HS-5 (cell line): ENCODE measurements at regions not wholly inside any gene's neighbourhood (a gene's known extent, or its start where the extent isn't known, plus 50 kb on each side); places are given as distances from the start of the nearest gene placed in this dataset.

ENCODE experiments used
- DNase-seq: peaks from one replicate; pipeline ENCODE4 v3.0.0-alpha.2; 2012; ENCODE audit warnings: low read depth

DNA sequence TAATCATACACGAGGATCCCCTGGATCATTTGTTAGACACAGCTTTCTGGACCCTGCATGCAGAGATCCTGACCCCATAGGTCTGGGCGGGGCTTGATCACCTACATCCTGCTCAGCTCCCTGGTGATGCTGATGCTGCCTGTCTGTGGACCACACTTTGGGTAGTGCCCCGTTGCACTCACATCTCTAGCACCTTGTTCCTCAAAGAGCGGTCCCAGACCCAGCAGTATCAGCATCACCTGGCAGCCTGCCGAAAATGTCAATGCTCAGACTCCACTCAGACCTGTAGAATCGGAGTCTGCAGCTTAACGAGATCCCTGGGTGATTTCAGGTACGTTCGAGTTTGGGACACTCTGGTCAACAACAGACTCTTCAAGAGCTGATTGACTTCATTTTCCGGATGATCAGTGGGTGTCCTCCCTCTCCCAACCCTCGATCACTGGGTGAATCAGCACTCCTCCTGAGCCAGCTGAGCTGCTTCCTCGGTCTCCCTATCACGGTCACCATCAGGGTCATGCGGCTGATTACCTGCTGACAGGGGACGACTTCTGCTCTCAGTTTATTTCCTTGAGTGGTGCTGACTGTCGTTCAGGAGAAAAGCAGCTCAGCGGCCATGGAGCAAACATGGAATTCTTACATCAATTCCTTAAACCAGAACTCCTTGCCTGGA, 150.6 kb upstream of the RAB12 start:
- DNase-seq, result no peak

DNA sequence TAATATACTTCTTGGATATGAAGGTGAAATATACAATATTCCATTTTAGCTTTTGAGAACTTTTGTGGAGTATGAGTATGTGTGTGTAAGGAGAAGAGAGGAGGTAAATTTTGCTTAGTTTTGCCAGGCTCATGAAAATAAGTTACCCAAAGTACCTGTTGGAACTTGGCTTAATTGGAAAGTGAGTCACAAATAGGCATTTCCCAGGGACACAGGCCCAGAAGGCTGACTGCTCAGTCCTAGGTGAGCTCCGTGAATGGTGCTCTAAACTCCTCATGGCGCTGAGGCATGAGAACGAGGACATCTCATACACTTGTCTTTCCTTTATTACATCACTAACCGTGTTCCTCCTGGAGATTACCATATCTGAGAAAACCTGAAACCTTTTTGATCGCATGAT, 148.5 kb upstream of the RAB12 start:
- no peak for DNase-seq

DNA sequence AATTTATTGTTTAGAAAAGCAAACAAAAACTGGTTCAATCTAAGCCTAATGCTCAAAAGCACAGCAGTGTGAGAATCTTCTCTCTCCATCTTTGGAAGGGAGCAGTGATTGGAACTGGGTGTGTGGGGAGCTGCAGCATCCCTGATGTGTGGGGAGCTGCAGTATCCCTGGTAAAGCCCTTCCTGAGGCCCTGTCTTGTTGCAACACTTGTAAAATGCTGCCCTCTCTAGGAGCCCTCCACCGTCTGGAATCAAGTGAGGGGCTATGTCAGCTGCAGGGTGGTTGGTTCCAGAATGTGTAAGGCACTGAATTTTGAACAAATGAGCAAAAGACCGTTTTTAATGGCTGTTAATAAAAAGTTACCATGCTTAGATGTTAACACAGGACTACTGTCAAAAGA, 147.7 kb upstream of the RAB12 start:
- DNase-seq, result no peak

DNA sequence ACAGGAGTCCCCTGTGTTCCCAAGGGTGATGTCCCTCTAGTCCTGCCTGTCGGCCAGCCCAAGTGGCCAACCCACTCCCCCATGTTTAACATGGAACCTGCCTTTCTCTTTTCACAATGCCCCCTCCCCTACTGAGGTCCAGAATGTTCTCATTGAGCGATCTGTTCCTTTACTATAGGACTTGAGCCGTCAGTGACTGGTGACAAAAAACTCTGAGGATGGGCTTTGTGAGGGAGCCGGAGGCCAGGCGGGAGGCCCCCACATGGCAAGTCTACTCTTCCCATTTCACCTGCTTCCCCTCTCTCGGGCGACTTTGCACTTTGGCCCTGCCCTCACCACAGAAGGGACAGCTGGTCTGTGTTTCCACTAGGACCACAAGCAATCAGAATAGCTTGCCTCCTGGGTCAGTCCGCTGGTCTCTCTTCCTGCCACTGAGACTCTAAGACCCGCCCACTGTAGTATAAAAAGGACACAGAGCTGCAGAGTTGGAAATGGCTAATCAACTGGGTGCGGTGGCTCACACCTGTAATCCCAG, 146.5 kb upstream of the RAB12 start:
- no peak for DNase-seq

DNA sequence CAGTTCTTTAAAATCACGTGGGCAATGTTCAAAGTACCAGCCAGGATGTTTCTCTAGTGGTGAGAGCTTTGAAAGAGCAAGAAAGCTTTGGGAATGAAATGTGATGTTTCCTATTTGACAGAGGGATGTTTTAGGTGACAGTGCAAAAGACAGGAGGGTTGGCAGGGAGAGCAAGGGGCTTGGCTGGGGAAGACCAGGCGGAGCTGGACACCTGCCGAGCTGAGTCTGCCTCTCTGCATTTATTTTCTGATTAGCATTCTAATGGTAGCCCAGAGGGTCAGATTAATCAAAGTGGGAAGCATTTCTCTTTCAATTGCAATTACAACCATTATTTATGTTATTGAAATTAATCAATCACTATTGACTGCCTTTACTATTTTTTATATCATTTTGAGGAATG, 145.4 kb upstream of the RAB12 start:
- no peak for DNase-seq

DNA sequence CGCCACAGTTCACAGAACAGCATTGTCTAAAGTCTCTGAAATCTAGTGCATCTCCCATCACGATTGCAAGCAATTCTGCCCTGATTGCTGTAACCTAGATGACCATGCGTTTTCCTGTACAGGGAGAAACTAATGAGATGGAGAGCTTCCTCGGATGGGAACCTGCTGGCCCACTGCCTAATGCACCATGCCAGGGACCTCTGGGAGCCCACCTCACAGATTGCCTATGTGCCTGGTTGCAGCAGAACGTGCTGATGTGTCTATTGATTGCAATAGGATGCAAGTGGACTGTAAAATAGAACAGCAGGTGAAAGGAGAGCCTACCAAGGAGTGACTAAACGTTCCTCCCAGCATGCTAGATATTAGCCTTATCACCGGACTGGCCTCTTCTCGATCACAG, 141.0 kb upstream of the RAB12 start:
- no peak for DNase-seq

DNA sequence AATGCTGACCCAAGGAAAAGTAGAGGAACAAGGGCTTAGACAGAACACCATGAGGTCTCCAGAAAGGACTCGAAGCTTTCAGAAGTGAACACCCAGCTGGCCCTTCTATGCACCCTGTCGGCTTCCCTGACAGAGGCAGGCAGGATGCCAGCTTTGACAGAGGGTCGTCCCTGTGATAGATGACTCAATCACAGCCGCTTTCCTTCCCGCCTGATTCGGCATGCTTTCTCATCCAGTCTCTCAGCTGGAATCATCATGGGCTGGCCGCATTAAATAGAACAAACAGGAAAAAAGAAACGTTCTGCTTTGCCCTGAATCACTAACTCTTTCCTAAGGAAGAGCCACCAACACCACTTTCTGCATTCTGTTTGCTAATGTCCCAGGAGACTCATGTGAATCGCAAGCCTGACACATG, 140.3 kb upstream of the RAB12 start:
- no peak for DNase-seq

DNA sequence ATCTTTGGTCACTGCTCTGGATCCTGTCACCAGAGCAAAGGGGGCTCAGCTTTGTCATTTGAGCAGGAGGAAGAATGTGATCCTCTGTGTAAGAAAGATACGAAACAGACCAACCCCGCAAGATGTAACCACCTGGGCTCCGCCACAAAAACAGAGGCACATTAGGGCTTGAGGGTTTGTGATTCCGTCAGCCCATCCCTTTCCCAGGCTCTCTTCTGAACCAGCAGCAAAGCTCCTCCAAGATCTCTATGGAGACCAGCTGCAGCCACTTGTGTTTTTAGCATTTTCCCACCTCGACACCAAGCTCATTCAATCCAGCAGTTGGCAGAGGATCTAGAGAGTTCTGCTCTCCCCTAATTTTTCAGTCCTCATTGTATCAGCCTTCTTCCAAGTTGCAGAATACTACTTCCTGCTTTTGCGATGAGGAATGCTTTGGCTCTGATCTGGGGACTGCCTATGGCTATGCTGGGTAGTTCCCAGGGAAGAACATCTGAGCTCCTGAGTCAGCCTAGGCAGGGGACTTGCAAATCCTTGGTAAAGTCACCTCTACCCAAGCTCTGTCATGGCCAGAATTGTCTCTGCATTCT, 139.6 kb upstream of the RAB12 start:
- DNase-seq, result no peak

DNA sequence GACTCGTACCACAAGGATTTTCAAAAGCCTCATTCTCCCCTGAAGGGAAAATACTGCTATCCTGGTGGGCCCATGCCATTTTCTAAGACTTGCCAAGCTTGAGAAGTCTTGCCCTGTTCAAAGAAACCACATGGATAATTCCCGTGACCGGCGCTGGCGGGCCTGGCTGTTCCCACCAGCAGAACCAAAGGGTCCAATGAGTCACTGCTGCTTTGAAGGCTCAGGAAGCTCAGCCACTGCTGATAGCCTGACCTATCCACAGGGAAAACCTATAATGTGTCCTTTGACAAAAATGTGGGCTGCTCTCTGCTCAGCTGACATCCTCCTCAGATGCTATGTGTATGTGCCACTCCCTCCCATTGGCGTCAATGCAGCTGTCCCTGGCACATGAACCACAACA, 137.9 kb upstream of the RAB12 start:
- no peak for DNase-seq

DNA sequence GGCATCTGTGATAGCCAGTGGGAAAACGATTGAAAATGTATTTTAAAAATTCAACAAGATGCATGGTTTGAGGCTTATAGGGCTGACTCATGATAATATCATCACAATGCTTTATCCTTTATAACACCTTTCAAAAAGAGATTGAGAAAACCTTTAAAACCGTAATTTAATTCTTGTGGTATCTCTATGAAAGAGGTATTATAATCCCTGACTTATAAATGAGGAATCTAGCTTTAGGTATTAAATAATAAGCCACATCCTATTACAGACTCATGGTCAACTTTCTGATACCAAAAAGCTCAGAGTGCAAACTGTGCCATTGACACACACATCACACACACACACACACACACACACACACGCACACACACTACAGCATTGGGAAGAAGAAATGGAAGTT, 134.6 kb upstream of the RAB12 start:
- DNase-seq, result no peak

DNA sequence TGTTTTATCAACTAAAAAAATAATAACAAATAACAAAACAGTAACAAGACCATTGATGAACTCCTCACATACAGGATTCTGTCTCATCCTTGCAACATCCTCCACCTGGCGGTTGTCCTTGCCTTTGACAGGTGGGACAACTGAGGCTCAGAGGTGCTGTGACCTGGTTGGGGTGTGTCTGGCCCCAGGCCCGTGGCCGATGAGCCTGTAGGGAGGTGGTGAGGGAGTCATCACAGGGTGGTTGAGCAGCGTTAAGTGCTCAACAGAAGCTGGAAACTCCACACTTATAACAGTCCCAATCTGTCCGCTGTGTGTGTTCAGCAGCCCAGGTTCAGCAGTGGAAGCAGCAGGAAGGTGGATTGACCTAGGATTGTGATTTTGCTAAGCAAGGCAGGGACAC, 131.6 kb upstream of the RAB12 start:
- no peak for DNase-seq

DNA sequence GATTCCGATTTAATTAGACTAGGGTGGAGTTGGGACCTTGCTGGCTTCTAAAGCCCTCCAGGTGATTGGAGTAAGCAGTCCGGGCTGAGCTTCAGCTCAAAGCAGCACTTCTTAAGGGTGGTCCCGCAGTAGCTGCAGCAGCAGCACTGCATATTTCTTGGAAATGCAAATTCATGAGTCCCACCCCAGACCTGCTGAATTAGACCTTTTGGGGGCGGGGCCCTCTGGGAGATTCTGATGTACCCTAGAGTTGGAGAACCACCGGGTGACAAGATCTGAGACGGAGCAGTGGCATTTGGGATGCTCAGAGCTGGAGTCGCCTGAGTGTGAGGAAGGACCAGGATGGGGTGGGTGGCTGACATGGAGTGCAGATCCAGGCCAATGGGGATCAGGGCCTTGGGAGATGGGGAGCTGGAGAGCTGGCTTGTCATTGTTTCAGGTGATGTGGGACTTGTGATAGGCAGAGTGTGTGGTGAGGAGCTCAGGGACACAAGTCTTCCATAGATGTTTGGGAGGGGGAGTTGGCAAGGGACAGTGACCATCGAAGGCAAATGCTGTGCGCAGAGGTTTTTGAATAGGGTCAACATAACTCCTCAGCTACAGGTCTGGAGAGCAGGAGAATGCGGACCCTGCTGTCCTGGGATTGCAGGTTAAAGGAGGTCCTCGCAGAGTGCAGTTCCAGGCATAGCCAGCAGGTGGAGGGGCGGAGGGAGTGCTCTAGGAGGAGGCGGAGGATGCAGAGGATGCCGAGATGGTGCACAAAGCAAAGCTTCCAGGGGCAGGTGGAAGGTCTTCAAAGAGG, 130.9 kb upstream of the RAB12 start:
- DNase-seq, result no peak

DNA sequence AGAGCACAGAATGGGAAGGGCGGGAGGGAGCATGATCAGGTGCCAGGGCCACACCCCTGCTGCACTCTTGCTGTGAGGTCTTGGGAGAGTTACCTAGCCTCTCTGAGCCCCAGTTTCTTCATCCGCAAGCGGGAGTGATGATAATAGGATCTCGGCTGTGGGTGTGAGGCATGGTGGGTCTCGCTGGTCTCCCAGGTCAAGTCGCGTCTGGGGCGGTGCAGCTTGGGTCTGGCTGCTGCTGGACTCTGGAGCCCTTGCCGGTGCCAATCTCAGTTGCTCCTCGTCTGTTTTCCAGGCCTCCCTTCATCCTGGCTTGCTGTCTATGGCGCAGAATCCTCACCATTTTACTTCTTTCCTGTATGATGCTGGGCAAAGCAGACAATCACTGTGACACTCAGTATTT, 130.3 kb upstream of the RAB12 start:
- no peak for DNase-seq

DNA sequence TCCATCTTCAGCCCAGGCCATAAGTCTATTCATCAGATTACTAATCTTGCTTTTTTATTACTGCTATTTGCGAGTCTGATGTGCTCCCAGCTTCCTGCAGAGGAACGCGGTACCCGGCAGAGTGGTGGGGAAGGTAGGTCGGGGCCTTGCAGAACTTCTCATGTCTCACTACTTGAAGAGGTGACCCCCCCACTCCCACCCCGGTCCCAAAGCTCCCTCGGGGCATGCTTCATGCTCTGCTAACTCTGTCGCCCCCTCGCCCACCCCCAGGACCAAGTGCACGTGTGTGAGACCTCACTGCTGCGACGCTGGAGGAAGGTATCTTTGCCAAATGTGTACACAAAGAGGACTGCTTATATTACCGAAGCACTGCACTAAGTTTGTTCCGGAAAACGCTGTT, 129.4 kb upstream of the RAB12 start:
- no peak for DNase-seq

DNA sequence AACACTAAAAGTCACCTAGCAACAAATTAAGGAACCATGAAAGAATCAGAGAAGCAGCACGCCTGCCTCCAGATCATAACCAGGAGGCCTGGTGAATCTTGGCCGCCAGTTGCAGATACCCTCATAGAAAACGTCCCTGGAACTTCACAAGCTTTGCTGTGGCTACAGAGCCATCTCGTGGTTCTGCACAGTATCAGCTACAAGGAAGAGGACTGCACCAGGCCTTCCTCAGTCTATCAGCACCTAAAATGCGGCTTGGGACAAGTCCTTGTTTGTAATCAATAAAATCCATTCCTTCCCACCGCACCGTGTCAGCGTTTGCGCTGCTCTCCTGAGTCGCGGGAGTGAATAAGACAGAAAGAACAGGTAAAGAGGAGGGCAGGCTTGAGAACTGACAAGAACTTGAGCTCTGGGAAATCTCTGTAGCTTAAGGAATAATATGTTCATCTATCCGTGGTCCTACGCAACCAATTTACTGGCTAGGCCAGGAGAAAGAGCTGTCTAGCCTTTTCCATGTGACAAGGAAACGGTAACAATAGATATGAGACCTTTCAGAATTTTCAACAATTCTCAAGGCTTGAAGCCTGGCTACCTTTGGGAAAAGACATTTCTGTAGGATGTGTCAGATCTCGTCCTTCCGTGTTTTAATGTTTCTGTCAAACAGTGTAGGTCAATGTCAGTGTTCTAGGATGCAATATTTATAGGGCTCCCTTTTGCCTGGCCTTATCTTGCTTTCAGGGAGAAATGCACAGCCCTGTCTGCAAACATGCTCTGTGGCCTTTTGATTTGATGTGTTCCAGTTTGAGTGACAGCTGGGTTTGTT, 128.5 kb upstream of the RAB12 start:
- DNase-seq, result no peak

DNA sequence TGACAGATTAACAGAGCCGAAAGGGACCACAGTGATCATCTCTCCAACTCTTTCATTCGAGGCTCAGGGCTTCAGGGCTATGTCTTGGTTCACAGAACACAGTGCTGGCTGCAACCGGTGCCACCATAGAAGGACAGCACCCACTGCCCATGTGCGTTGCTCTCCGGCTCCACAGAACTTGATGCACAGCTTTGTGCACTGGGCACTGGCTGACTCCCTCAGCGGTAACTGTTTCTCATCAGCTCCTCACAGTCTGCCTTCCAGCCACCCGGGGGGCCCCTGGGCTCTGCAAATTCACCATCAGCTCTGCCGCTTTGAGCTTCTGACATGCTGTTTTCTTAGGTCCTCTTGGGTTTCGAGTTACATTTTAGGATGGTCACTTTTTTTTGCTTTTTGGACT, 124.3 kb upstream of the RAB12 start:
- no peak for DNase-seq

DNA sequence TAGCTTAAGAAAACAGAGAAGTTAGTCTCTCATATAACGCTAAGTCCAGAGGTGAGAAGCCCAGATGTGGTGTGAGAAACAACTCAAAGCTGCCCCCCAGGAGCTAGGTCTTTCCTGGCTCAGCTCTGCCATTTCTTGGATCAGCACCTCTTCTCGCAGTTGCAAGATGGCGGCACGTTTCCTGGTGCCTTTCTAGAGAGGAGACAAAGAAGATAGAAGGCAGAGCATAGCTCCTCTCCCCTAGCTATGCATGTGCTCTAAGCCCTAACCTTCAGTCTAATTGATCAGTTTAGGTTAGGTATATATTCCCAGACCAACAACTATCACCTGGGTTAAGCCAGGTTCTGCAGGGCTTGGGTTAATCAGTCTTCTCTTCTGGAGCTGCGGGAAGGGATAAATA, 119.5 kb upstream of the RAB12 start:
- DNase-seq, result no peak

DNA sequence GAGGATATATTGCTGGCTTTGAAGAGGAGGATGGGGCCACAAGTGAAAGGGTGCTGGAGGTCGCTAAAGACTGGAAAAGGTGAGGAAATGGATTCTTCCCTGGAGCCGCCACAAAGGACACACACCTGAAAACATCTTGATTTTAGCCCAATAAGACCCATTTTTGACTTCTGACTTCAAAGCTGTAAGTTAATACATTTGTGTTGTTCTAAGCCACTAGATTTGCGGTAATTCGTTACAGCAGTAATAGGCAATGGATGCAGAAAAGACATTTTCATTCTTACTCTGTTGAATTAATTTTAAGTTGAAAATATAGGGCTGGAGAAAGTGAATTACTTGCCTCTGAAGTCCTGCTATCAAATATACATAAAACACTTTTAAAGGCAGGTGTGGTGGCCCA, 117.7 kb upstream of the RAB12 start:
- no peak for DNase-seq

DNA sequence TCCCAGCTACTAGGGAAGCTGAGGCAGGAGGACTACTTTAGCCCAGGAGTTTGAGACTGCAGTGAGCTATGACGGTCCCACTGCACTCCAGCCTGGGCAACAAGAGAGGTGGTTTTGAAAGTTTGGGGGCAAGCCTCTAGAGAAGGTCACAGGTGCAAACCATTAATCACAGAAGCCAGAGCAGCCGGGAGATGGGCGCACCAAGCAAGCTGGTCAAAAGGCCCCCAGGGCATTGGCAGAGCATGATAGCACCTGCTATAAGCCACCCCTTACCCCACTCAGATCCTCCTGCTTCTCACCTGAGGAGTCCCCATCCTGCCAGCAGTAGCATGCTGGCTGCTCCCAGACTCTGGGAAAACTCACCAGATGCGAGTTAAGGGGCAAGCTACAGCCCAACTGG, 116.1 kb upstream of the RAB12 start:
- no peak for DNase-seq

DNA sequence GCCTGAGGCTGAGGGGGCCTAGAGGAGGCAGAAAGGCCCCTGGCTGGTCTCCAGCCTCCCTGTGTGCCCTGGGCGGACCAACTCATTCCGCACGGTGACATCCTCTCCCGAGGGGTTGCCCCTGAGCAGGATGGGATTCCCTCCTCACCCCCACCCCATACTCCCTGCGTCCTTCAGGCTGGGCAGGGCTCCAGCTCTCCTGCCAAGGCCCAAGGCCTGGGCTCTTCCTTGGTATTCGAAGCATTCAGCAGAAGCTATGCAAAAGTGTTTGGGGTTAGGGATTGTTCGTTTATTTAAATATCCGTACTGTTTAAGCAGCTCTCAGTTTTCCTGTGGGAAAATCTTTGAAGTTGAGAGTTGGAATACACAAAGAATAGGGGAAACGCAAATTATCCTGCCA, 113.1 kb upstream of the RAB12 start:
- DNase-seq, result no peak

DNA sequence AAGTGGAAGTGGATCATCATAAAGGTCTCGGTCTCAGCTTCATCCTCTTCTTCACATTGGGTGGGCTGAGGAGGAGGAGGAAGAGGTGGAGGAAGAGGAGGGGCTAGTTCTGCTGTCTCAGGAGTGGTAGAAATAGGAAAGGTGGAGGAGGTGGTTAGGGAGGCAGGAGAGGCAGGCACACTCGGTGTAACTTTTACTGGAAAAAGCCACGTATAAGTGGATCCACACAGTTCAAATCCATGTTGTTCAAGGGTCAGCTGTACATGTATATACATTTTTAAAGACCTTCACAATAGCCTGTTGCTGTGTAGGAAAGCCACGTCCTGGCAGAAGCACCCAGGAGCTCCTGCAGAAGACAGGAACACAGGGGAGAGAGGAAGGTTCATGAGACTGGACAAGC, 110.3 kb upstream of the RAB12 start:
- no peak for DNase-seq
